Mucosa of descending colon (tissue), 3 donors: ENCODE measurements at regions not wholly inside any gene's neighbourhood (a gene's known extent, or its start where the extent isn't known, plus 50 kb on each side); places are given as distances from the start of the nearest gene placed in this dataset.

Source experiments
- ATAC-seq: fragments of 200-7000 bp; cut with Tn5 transposase; one replicate; pipeline ENCODE4 v1.9.1; 2020; ENCODE audit warnings: mild to moderate bottlenecking, moderate library complexity
- DNase-seq, 3 donors: peaks; one replicate each; pipeline ENCODE4 v3.0.0-alpha.2; 2020
- H3K36me3 ChIP-seq: fragments of 200-600 bp; one replicate; pipeline ENCODE4 v1.8.0; 2021; ENCODE audit warnings: low read depth, mild to moderate bottlenecking
- H3K4me1 ChIP-seq: fragments of 200-600 bp; one replicate; pipeline ENCODE4 v1.8.0; 2021; ENCODE audit warnings: low read depth, mild to moderate bottlenecking
- H3K4me3 ChIP-seq: fragments of 200-600 bp; one replicate; pipeline ENCODE4 v1.8.0; 2021; ENCODE audit warnings: mild to moderate bottlenecking
- H3K9me3 ChIP-seq: fragments of 200-600 bp; one replicate; pipeline ENCODE4 v1.8.0; 2021; ENCODE audit warnings: mild to moderate bottlenecking
- CTCF ChIP-seq: fragments of 200-600 bp; IDR thresholded peaks from one replicate; pipeline ENCODE4 v1.8.0; 2022; ENCODE audit warnings: antibody characterized with exemption, mild to moderate bottlenecking
- intact Hi-C, 2 donors: fragments of 100-400 bp; cut with DNase I in 1 of 2; cut with micrococcal nuclease in 1 of 2; formaldehyde crosslinking; loops; one replicate each; pipeline versions ENCODE4 v1.11.0 to v1.11.1; 2022; cut with DNase I, micrococcal nuclease
- donor health status: DM: no; HTN: no; CAD: no; lungs with moderate emphysema.
- donor health status: DM: no; HTN: no; CAD: no.
- donor health status: DM: no; HTN: yes; CAD: no.

DNA sequence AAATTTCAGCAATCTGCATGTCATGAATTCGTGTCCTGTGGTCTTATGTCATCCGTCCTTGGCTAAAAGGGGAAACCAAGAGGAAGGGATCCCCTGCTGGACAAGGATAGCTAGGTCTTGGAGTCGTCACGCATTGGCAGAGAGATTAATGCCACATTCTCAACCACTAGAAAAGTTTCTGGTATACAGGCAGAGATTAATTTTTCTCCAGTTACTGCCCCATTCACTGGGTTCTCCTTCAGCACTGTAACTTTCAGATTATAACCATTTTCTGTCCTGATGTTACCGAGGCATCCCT, 1060.6 kb upstream of the AUTS2 start:
- peaks cover 16% of the 10 kb centered on the region for H3K9me3 ChIP-seq
- no peak for DNase-seq
- no peaks in the 10 kb centered on the region for H3K4me1 ChIP-seq
- intact Hi-C loops: no loop called here
- no peak for ATAC-seq
- no peak for TF ChIP-seq CTCF
- no peak overlapping the region for H3K4me3 ChIP-seq
- H3K36me3 ChIP-seq: no peaks in the 10 kb centered on the region

DNA sequence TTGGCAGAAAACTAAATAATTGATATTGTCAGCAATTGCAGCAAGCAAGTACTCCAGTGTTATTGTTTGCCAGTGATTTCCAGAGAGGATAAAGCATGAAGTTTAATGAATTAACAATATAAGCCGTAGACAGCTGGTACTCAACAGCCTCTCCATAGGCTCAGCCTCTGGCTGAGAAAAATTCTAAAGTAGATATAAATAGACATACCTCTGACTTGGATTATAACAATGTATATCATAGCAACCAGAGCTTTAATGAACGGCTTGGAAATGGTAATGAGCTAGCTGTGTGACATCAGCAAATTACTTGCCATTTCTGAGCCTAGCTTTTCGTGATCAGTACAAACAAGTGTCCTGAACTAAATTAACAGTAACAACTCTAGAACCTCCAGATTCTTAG, 1055.4 kb upstream of the AUTS2 start:
- DNase-seq (no peak), ATAC-seq (no peak)
- H3K9me3 ChIP-seq: peaks cover 8% of the 10 kb centered on the region
- H3K4me1 ChIP-seq: no peaks in the 10 kb centered on the region
- intact Hi-C loops: no loop called here
- TF ChIP-seq CTCF: no peak
- H3K36me3 ChIP-seq: no peaks in the 10 kb centered on the region
- no peak overlapping the region for H3K4me3 ChIP-seq

GRCh38 chr7:68544851-68545250, 1053.4 kb upstream of the AUTS2 start:
- TF ChIP-seq CTCF: no peak
- intact Hi-C loops: no loop called here
- no peak for ATAC-seq
- H3K36me3 ChIP-seq: no peaks in the 10 kb centered on the region
- H3K4me1 ChIP-seq: no peaks in the 10 kb centered on the region
- no peak overlapping the region for H3K4me3 ChIP-seq
- DNase-seq: no peak
- H3K9me3 ChIP-seq: peaks cover 4% of the 10 kb centered on the region

- no peak overlapping the region for H3K4me3 ChIP-seq
- no peaks in the 10 kb centered on the region for H3K36me3 ChIP-seq
- intact Hi-C loops: no loop called here
- ATAC-seq (no peak), DNase-seq (no peak)
- TF ChIP-seq CTCF: no peak
- H3K4me1 ChIP-seq: no peaks in the 10 kb centered on the region
- peaks cover 10% of the 10 kb centered on the region for H3K9me3 ChIP-seq
These were observed 1051.1 kb upstream of the AUTS2 start for GRCh38 chr7:68547181-68547580.

GRCh38 chr7:68547799-68548198, 1050.5 kb upstream of the AUTS2 start:
- Histone ChIP-seq H3K36me3 (no peaks in the 10 kb centered on the region), H3K4me3 (no peak overlapping the region), H3K9me3 (peaks cover 10% of the 10 kb centered on the region), H3K4me1 (no peaks in the 10 kb centered on the region)
- TF ChIP-seq CTCF: no peak
- DNase-seq (no peak), ATAC-seq (no peak)
- intact Hi-C loops: no loop called here

- Histone ChIP-seq H3K4me1 (no peaks in the 10 kb centered on the region), H3K9me3 (peaks cover 10% of the 10 kb centered on the region), H3K36me3 (no peaks in the 10 kb centered on the region), H3K4me3 (no peak overlapping the region)
- intact Hi-C loops: no loop called here
- ATAC-seq: no peak
- no peak for TF ChIP-seq CTCF
- DNase-seq: no peak
These were observed 1048.2 kb upstream of the AUTS2 start for GRCh38 chr7:68550027-68550426.
